Pulmonary artery endothelial cell (primary cell): ENCODE measurements at regions not wholly inside any gene's neighbourhood (a gene's known extent, or its start where the extent isn't known, plus 50 kb on each side); places are given as distances from the start of the nearest gene placed in this dataset.
"Not testable (repeated sequence)": the region's sequence is repeated elsewhere in the genome, so short reads cannot be mapped to it uniquely, and the experiment has no call there.

Experiments used
- DNase-seq: peaks from one replicate; pipeline ENCODE4 v3.0.0-alpha.2; 2011; ENCODE audit warnings: low read depth, low spot score

DNA sequence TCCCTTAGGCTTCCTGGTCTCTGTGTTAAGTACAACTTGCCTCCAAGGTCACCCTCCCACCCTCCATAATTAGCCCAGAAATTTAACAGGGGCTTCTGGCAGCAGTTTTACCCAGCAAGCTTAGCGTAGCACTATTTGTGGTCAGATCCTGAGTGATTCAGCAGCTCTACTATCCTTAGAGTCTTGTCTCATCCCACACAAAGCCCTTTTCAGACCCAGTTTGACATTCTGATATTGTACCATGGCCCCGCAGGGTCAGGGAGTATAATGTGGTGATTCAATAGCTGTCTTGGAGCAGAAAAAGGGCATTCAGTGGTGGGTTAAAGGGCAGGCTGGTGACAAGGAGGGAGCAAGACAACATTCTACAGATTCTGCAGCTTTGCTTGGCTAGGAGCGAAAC is 153.8 kb upstream of the DDHD1 start:
- no peak for DNase-seq

- no peak for DNase-seq
Measured at GRCh38 chr14:53306267-53306721, 153.2 kb upstream of the DDHD1 start.

GRCh38 chr14:53304726-53305381 is 151.7 kb upstream of the DDHD1 start:
- no peak for DNase-seq

GRCh38 chr14:53295985-53296582 is 143.0 kb upstream of the DDHD1 start:
- no peak for DNase-seq

DNA sequence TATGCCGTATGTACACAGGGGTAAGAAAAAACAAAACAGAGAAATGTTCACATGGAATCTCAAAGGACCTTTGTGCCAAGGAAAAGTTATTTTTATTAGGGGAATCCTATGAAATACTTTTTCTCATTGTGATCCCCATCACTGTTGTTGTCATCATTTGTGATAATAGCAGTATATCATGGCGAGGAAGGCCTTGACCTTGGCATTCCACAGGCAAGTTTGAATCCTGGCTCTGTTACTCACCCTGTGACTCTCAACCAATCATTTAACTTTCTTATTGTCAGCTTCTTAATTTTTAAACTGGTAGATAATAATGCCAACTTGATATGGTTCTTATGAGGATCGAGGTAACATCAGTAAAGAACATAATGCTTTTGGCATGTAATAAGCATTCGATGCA is 142.2 kb upstream of the DDHD1 start:
- DNase-seq: no peak

DNA sequence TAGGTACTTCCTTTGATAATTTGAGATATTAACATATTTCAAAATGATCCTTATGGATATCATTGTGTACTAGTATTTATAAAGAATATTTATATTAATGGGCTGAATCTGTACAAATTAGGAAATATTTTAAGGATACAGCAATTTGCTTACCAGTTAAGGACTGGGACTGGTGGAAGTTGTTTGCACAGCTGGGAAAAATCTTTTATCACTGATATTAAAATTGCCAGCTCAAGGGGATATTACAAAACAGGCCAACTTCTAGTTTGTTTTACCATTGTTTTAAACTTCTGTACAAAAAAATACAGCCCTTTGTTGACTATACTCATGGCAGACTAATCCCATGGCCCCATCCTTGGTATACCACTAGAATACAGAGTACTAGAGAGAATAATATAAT is 133.2 kb upstream of the DDHD1 start:
- no peak for DNase-seq

GRCh38 chr14:53285821-53286220 is 132.7 kb upstream of the DDHD1 start:
- DNase-seq: no peak

DNA sequence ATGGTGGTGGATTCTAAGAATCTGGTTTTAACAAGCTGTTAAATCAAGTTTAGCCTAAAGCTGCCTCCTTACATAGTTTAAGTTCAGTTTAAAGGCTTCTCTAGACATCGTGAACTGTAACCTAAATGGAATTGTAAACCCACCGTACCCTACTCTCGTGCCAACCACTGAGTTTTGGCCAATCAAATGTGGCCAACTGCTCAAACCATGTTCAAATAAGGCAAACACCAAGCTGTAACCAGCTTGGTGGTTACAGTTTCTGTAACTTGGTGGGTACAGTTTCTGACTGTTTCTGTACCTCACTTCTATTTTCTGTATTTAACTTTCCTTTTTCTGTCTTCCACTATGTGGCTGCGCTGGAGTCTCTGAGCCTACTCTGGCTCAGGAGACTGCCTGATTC is 131.9 kb upstream of the DDHD1 start:
- DNase-seq: no peak

DNA sequence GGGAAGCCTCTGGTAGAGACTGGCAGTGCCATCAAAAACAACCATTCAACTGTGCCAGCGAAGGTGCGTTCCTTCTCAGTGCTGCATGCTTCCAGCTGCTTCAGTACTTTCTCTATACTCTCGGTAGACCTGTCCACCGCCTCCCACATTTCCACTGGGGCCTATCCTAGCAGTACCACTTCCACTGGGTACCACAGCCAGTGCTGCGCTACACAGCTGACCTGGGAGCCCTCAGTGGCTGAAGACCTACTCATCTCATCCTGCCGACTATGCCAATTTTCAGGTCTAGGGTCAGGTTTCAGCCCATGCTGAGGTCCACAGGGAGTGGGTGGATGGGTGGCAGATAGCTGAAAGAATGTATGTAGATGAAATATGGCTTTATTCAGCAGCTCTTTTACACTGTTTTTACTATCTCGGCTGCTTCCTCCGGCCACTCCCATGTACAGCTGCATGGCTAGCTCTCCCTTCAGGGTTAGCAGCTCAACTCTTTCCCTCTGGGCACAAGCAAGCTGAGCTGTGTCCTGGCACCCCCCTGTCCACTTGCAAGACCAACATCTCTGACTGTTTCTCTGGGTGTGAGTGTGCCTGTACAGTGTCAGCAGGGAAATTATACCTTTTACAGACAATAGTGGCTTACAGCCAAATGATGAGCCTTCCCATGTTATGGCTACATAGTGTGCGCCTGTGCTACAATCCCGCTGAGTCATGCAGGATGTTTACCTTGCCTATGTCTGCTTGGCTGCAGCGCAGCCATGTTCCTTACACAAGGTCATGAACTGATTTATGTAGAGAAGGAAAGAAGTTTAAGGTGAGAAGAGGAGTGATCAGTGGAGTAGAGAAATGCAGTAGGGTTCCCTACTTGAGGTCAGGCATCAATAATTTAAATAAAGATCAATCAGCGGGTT is 125.7 kb upstream of the DDHD1 start:
- DNase-seq: peak; percentile 3

- no peak for DNase-seq
Measured at GRCh38 chr14:53273671-53274072, 120.5 kb upstream of the DDHD1 start.

DNA sequence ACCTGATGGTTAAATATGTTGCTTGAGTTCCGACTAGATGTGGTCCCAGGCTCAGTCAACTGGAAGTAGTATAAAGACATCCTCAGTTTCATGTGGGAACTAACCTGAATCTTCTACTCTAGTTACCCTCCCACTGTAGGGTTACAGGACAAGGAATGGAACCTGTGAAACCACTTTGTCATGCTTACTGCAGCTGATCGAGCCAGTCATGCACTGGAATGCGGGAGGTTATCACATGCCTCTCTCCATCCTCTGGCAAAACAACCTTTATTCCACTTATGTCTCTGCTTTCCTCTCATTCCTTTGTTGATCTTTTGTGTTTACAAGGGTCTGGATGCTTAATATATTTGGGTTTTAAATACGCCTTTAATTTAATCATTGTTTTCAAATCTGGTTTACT is 111.9 kb upstream of the DDHD1 start:
- no peak for DNase-seq

DNA sequence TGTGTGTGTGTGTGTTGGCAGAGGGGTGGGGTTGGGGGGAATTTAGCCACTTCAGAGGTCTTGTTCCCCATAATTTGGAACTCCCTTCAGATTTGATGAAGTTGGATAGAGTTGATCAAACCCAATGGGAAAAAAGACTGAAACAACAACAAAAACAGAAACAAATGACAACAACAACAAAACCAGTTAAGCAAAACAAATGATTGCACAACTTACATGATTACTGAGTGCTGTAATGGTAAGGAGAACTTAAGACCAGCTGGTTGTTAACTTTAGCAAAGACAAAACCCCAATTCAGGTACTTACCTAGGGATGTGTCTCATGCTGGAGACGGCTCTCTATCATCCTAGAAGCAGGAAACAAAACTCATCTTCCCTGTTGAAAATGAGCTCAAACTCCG is 107.8 kb upstream of the DDHD1 start:
- DNase-seq: no peak

GRCh38 chr14:53260286-53260685 is 107.2 kb upstream of the DDHD1 start:
- DNase-seq: no peak

DNA sequence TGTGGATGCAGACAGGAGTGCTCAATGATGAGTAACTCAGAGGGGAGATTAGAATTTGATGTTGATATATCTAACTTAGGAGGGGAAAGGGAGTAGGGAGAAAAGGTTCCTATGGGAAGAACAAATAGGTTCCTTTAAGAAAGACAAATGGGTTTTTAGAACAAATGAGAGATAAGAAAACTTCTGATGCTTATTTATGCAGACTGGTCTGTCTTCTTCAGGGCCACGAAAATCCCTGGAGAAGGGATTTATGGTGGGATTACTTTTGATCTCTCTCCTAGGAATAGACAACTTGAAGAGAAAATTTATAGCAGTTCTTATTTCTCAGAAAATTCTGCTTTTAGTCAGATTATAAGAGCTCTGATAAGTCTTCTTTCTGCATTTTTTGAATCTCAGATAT is 99.0 kb upstream of the DDHD1 start:
- DNase-seq: no peak

- no peak for DNase-seq
Measured at GRCh38 chr14:53249059-53249458, 95.9 kb upstream of the DDHD1 start.

DNA sequence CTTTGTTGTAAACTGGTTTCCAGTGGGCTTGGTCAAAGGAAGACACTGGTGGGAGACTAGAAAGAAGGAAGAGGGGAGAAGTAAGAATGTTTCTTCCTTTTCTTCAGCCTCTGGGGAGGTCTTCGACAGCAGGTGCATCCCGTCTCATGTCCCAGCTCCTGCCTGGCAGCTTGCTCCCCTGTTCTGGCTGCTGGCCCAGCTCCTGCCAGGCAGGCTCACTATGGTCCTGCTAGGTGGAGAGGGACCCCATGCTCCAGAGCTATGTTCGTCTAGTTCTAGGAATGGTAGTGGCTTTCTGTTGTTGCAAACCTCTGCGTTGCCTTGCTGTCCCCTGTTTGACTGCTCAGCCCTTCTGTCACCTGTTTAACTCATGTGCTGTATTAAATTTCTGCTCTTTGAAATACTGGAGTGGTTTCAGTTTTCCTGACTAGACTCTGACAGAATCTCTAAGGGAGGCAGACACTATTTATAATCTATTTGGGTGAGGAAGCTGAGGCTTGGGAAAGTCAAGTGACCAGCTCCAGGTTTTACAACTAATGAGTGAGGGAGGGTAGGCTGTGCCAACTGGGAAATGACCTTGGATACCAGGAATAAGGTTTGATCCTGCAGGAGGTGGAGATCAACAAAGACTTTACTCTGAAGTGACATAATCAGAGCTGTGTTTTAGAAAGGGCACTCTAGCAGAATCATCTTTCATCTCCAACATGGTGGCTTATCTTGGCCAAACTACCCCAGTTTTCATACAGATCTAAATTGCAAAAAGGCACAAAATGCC is 94.7 kb upstream of the DDHD1 start:
- DNase-seq: no peak

GRCh38 chr14:53242898-53243297 is 89.8 kb upstream of the DDHD1 start:
- not testable (repeated sequence) for DNase-seq

DNA sequence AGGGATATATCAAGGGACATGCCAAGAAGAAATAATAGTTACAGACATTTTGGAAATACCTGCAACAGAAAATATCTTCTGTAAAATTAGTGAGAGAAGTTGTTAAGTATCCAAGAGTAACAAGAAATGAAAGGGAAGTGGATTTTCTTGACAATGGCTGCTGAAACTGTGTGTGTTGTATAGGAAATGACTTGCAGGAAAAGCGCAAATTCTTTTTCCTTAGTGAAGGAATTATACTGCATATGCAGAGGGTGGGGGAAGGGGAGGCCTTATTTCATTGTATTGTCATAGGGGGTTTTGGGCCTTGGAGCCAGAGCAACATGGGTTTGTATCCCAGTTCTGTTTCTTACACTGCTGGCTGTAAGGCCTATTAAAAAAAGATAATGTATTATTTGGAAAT is 84.4 kb upstream of the DDHD1 start:
- peak; percentile 63 for DNase-seq

GRCh38 chr14:53236708-53237107 is 83.6 kb upstream of the DDHD1 start:
- DNase-seq: no peak

DNA sequence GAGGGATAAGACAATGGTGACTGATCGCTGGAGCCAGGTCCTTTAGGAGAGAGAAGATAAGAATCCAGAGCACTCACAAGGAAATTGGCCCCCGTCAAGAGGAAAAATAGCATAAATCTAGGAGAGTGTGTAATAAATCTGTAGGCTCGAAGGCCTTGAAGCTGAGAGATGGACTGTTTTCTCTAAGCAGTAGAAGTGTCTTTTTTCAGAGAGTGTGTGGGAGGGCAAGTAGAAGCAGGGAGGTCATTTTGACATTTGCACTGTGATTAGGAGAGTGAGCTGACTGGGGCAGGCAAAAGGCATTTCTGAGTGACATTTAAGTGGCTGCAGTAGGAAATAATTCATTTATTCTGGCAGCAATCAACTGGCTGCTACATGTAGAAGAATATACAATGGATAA is 78.0 kb upstream of the DDHD1 start:
- DNase-seq: no peak

DNA sequence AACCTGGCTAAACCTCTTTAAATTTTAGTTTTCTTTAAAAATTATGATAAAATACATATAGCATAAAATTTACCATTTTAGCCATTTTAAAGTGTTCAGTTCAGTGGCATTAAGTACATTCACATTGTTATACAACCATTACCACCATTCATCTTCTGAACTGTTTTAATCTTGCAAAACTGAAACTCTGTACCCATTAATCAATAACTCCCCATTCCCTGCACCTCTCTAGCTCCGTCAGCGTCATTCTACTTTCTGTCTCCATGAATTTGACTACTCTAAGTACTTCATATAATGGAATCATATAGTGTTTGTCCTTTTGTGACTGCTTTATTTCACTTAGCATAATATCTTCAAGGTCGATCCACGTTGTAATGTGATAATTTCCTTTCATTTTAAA is 75.8 kb upstream of the DDHD1 start:
- DNase-seq: no peak
